Aorta (tissue), 5 donors: ENCODE measurements at regions not wholly inside any gene's neighbourhood (a gene's known extent, or its start where the extent isn't known, plus 50 kb on each side); places are given as distances from the start of the nearest gene placed in this dataset.

Experiments used
- ATAC-seq: fragments of 200-7000 bp; cut with Tn5 transposase; one replicate; pipeline ENCODE4 v1.9.1; 2022; ENCODE audit warnings: moderate library complexity; ENCODE audit not compliant: low FRiP score
- DNase-seq, 2 donors: peaks; one replicate each; pipeline ENCODE4 v3.0.0-alpha.2; 2020
- H3K27ac ChIP-seq, 2 donors: one replicate each; pipeline ENCODE4 v1.5.1; 2013; ENCODE audit warnings: low read length in 2 of 2, mild to moderate bottlenecking in 2 of 2, moderate library complexity in 2 of 2, control low read depth in 1 of 2, inconsistent platforms in 1 of 2, low read depth in 1 of 2
- H3K27me3 ChIP-seq, 2 donors: one replicate each; pipeline ENCODE4 v1.6.1; 2013; ENCODE audit warnings: control low read depth in 1 of 2, low read length in 1 of 2, mild to moderate bottlenecking in 1 of 2, moderate library complexity in 1 of 2; ENCODE audit not compliant: insufficient read depth in 2 of 2, control insufficient read depth in 1 of 2
- H3K36me3 ChIP-seq, 2 donors: one replicate each; pipeline ENCODE4 v1.6.1; 2013; ENCODE audit warnings: control low read depth in 1 of 2, low read length in 1 of 2, mild to moderate bottlenecking in 1 of 2; ENCODE audit not compliant: insufficient read depth in 2 of 2, control insufficient read depth in 1 of 2
- H3K4me1 ChIP-seq, 2 donors: one replicate each; pipeline ENCODE4 v1.6.1; 2013; ENCODE audit warnings: low read length in 2 of 2, control low read depth in 1 of 2, mild to moderate bottlenecking in 1 of 2, moderate library complexity in 1 of 2; ENCODE audit not compliant: insufficient read depth in 2 of 2, control insufficient read depth in 1 of 2
- H3K4me3 ChIP-seq, 2 donors: one replicate each; pipeline ENCODE4 v1.5.1; 2013; ENCODE audit warnings: low read length in 2 of 2, control low read depth in 1 of 2, mild to moderate bottlenecking in 1 of 2
- H3K9me3 ChIP-seq: one replicate; pipeline ENCODE4 v1.6.1; 2013; ENCODE audit warnings: mild to moderate bottlenecking, low read length; ENCODE audit not compliant: control insufficient read depth
- WGBS, 2 donors: extraction: QIAGEN DNeasy Blood & Tissue Kit; methylation state at CpG; one replicate each; pipeline ENCODE4 v1.1.7; 2013; 5-methylcytosine and 5-hydroxymethylcytosine counted together
- intact Hi-C, 2 donors: fragments of 100-400 bp; cut with DNase I; formaldehyde crosslinking; loops; one replicate each; pipeline versions ENCODE4 v1.14.2 to v1.15.0; 2022
- donor health status: healthy with polysubstance abuse.
- donor health status: Bipolar disorder and iron deficiency.
- donor health status: DM: no; HTN: no; CAD: no.
- donor health status: DM: no; HTN: no; CAD: no.
- donor health status: DM: yes; HTN: yes; CAD: no.

DNA sequence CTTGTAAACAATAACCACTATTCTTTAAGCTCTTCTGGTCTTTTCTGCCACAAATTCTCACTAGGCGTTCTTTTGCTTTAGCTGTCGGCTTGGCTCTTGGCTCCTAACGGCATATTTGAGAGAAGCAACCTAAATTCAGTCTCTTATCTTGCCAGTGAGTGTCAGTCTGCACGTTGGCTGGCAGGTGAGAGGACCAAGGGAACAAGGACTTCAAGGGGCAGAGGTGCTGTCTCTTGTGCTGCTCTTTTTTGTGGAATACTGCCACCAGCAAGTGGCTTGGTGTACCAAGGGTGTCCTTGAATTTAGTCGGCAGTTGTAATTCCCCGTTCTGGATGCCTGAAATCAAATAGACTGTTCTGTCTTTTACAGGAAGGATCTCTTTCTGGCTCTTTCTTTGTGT, 77.8 kb upstream of the SLC4A4 start:
- Histone ChIP-seq H3K9me3 (no peaks in the 10 kb centered on the region), H3K27ac (no peak overlapping the region), H3K27me3 (no peaks in the 10 kb centered on the region), H3K4me1 (peaks cover 0 to 3% of the 10 kb centered on the region in 2 donors), H3K4me3 (no peak overlapping the region), H3K36me3 (no peaks in the 10 kb centered on the region)
- WGBS, 2 donors, result 76 to 78% methylated on average over 6 of the region's 6 CpGs
- ATAC-seq, result no peak
- DNase-seq, result no peak
- intact Hi-C loops, result loop anchor here in 1 of 2 donors (10.0 kb wide), 1 partner anchor 214 kb away; no protein-coding TSS in a partner anchor

DNA sequence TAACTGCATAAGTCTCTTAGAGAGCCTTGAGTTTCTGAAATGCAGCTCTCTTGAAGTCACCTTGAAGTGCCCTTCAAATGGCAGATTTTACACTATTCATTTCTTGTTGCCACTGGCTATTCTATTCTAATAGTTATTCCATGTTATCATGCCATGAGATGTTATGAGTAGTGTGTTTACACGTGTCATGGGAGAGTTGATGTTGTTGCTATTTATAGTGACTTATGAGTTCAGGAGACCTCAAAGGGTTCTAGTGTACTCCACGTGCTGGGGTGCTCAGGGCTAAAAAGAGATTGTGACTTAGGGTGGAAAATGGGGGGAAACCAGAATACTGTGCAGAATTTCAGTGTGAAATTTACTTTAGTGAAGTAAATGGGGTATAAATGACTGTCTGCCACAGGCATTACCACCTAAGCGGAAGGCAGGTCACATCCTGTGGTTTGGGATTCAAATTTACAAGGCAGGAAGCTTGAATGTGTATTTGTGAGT, 77.1 kb upstream of the SLC4A4 start:
- H3K4me1 ChIP-seq, result peaks cover 0 to 3% of the 10 kb centered on the region in 2 donors

DNA sequence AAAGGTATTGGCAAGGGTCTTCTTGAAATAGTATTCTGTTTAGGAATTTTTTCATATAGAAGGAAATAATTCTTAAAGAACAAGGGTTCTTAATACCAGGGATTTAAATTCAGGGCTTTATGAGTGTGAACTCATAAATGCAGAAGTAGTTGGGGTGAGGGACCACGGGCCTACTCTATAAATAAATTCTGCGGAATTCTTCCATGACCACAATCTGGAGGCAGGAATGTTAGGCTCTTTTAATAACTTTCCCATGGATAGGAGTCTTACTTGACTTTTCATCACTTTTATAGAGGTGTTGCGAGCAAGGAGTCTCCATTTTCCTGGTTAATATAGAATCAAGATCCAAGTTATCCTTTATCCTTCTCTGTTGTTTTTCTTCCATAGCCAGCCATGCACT, 76.7 kb upstream of the SLC4A4 start:
- peaks cover 0 to 3% of the 10 kb centered on the region in 2 donors for H3K4me1 ChIP-seq
- DNase-seq (no peak), ATAC-seq (no peak)
- H3K27me3 ChIP-seq, result no peaks in the 10 kb centered on the region
- H3K36me3 ChIP-seq, result no peaks in the 10 kb centered on the region
- no peaks in the 10 kb centered on the region for H3K9me3 ChIP-seq
- H3K27ac ChIP-seq, result no peak overlapping the region
- H3K4me3 ChIP-seq, result no peak overlapping the region
- intact Hi-C loops, result loop anchor here in 1 of 2 donors (10.0 kb wide), 1 partner anchor 213 kb away; no protein-coding TSS in a partner anchor
- 32 to 45% methylated on average over 3 of the region's 3 CpGs for WGBS, 2 donors

More for the DNA sequence above, 77.1 kb upstream of the SLC4A4 start:
- H3K9me3 ChIP-seq, result no peaks in the 10 kb centered on the region
- H3K4me3 ChIP-seq, result no peak overlapping the region
- H3K27me3 ChIP-seq, result no peaks in the 10 kb centered on the region
- WGBS, 2 donors, result 44% methylated on average over 3 of the region's 3 CpGs
- ATAC-seq (no peak), DNase-seq (no peak)
- H3K36me3 ChIP-seq, result no peaks in the 10 kb centered on the region
- intact Hi-C loops, result loop anchor here in 1 of 2 donors (10.0 kb wide), 1 partner anchor 213 kb away; no protein-coding TSS in a partner anchor
- H3K27ac ChIP-seq, result no peak overlapping the region

DNA sequence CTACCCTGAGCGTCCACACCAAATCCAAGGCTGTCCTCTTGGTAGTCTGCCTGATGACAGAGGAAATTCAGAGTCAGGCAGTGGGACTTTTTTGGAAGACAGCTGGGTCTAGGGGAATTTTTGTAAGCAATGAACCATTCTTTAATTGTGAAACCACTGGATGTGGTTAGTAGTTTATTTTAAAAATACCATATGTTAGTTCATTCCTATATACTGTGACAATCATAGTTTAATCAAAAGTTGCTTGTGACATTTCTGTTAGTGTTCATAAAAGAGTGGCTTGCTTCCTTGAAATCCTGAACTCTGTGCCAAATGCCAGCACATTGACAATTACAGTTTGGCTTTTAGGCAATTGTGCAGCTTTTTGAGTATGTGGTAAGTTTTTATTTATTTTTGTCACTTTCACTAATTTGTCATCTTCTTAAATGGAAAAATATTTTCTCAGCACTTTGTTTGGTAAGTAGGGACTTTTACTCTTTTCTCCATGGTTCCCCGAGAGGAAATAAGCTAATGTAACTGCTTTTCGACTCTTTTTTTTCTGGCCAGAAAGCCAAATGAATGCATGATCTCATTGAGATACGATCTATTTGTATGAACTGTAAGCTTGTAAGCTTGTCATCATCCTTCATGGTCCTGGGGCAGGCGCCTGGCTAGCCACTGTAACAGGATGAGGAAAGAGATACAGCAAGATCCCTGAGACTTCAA, 72.6 kb upstream of the SLC4A4 start:
- no peak for ATAC-seq
- WGBS, 2 donors, result 23 to 27% methylated on average over 5 of the region's 5 CpGs
- no peak overlapping the region for H3K4me3 ChIP-seq

DNA sequence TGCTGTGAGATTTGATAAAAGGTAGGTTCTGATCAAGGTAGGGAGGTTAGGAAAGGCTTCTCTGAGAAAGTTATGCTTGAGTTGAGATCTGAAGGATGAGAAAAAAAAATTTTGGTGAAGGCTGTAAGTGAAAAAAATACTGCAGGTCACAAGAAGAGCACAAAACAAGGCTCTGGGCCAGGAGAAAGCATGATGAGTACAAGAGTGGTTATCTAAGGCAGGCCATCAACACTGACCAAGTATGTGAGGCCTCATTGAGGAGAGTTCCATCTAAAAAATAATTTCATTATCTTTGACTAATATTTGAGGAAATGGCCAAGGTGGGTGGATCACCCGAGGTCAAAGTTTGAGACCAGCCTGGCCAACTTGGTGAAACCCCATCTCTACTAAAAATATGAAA, 71.6 kb upstream of the SLC4A4 start:
- 91 to 96% methylated on average over 1 of the region's 1 CpG for WGBS, 2 donors
- DNase-seq (no peak), ATAC-seq (no peak)
- Histone ChIP-seq H3K4me3 (no peak overlapping the region), H3K36me3 (no peaks in the 10 kb centered on the region), H3K4me1 (no peaks in the 10 kb centered on the region), H3K27me3 (no peaks in the 10 kb centered on the region), H3K27ac (no peak overlapping the region), H3K9me3 (no peaks in the 10 kb centered on the region)
- intact Hi-C loops, result loop anchor here in 1 of 2 donors (10.0 kb wide), 1 partner anchor 208 kb away; no protein-coding TSS in a partner anchor

More for the DNA sequence above, 72.6 kb upstream of the SLC4A4 start:
- DNase-seq, result no peak
- H3K27me3 ChIP-seq, result no peaks in the 10 kb centered on the region
- no peak overlapping the region for H3K27ac ChIP-seq
- intact Hi-C loops, result loop anchor here in 1 of 2 donors (10.0 kb wide), 1 partner anchor 209 kb away; no protein-coding TSS in a partner anchor
- no peaks in the 10 kb centered on the region for H3K36me3 ChIP-seq
- H3K4me1 ChIP-seq, result no peaks in the 10 kb centered on the region
- H3K9me3 ChIP-seq, result no peaks in the 10 kb centered on the region

GRCh38 chr4:71268166-71268565, 70.7 kb upstream of the SLC4A4 start:
- intact Hi-C loops, result loop anchor here in 1 of 2 donors (10.0 kb wide), 1 partner anchor 207 kb away; no protein-coding TSS in a partner anchor
- no peaks in the 10 kb centered on the region for H3K4me1 ChIP-seq
- no peak overlapping the region for H3K4me3 ChIP-seq
- 59 to 75% methylated on average over 4 of the region's 4 CpGs for WGBS, 2 donors
- ATAC-seq (no peak), DNase-seq (no peak)
- H3K36me3 ChIP-seq, result no peaks in the 10 kb centered on the region
- no peaks in the 10 kb centered on the region for H3K27me3 ChIP-seq
- no peak overlapping the region for H3K27ac ChIP-seq
- no peaks in the 10 kb centered on the region for H3K9me3 ChIP-seq

GRCh38 chr4:71269233-71269632, 69.6 kb upstream of the SLC4A4 start:
- intact Hi-C loops, result loop anchor here in 1 of 2 donors (10.0 kb wide), 1 partner anchor 206 kb away; no protein-coding TSS in a partner anchor
- 98% methylated on average over 5 of the region's 5 CpGs for WGBS, 2 donors
- ATAC-seq (no peak), DNase-seq (no peak)
- H3K36me3 ChIP-seq, result no peaks in the 10 kb centered on the region
- no peak overlapping the region for H3K27ac ChIP-seq
- no peaks in the 10 kb centered on the region for H3K27me3 ChIP-seq
- H3K4me1 ChIP-seq, result no peaks in the 10 kb centered on the region
- no peaks in the 10 kb centered on the region for H3K9me3 ChIP-seq
- no peak overlapping the region for H3K4me3 ChIP-seq

DNA sequence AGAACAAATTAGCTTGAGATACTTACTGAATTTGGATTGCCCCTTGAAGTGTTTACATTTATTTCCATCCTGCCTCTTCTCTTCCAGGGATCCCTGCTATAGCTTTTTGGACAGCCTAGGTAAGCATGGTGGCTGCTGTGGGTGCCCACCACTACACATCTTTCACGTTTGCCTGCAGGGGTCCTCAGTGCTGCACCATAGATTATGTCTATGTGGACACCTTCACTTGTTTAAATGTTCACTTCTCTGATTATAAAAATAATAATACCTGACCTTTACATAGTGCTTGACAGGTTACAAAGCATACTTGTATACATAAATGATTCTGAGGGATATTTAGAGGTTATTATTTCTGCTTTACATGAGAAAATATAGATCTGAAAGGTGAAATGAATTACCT, 67.9 kb upstream of the SLC4A4 start:
- no peaks in the 10 kb centered on the region for H3K36me3 ChIP-seq
- no peak for ATAC-seq

DNA sequence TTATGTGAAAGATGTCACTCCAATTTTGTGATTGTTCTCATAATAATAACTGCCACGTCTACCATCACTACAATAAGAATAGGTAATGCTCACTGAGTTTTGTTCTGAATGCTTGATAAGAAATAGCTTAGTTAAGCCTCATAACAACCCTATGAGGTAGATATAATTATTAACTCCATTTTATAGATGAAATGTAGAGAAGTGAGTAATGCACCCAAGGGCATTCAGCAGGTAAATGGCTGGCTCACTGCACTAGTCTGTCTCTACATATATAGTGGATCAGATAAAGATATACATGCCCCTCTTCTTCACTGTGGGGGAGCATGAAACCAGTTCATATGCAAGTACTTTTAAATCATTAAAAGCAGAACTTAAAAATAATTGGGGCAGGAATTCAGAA, 65.8 kb upstream of the SLC4A4 start:
- ATAC-seq, result no peak
- H3K27ac ChIP-seq, result no peak overlapping the region

More for the DNA sequence above, 67.9 kb upstream of the SLC4A4 start:
- Histone ChIP-seq H3K4me3 (no peak overlapping the region), H3K27me3 (no peaks in the 10 kb centered on the region), H3K9me3 (no peaks in the 10 kb centered on the region), H3K27ac (no peak overlapping the region), H3K4me1 (no peaks in the 10 kb centered on the region)
- 45 to 54% methylated on average over 1 of the region's 1 CpG for WGBS, 2 donors
- DNase-seq, result no peak
- intact Hi-C loops, result no loop called here

More for the DNA sequence above, 65.8 kb upstream of the SLC4A4 start:
- intact Hi-C loops, result no loop called here
- no peaks in the 10 kb centered on the region for H3K27me3 ChIP-seq
- no peak for DNase-seq
- no peaks in the 10 kb centered on the region for H3K9me3 ChIP-seq
- 92% methylated on average over 1 of the region's 1 CpG for WGBS, 2 donors
- no peaks in the 10 kb centered on the region for H3K36me3 ChIP-seq
- H3K4me1 ChIP-seq, result no peaks in the 10 kb centered on the region
- H3K4me3 ChIP-seq, result no peak overlapping the region
